GM18867 (cell line): ENCODE measurements at regions not wholly inside any gene's neighbourhood (a gene's known extent, or its start where the extent isn't known, plus 50 kb on each side); places are given as distances from the start of the nearest gene placed in this dataset.

Source experiments
- ATAC-seq: cut with Tn5 transposase; IDR thresholded peaks from one replicate; pipeline ENCODE4 v1.9.1; 2021; ENCODE audit warnings: mild to moderate bottlenecking, moderate library complexity; ENCODE audit not compliant: unreplicated experiment

DNA sequence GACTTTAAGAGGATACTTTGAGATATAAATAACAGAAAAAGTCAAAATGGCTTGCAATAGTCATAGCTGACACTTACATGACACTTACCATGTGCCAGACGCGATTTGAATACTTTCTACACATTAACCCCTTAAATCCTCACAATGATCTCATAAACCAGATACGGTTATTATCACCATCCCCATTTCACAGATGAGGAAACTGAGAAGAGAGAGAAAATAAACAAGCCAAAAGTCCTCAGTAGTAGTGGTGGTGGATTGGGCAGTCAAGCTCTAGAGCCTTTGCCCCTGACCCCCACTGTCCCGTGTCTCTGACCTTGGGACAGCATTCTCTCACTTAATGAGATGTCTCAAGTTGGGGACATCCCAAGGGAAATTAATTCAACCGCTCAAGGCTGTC lies 105.2 kb upstream of the TAF1B start:
- ATAC-seq = no peak

DNA sequence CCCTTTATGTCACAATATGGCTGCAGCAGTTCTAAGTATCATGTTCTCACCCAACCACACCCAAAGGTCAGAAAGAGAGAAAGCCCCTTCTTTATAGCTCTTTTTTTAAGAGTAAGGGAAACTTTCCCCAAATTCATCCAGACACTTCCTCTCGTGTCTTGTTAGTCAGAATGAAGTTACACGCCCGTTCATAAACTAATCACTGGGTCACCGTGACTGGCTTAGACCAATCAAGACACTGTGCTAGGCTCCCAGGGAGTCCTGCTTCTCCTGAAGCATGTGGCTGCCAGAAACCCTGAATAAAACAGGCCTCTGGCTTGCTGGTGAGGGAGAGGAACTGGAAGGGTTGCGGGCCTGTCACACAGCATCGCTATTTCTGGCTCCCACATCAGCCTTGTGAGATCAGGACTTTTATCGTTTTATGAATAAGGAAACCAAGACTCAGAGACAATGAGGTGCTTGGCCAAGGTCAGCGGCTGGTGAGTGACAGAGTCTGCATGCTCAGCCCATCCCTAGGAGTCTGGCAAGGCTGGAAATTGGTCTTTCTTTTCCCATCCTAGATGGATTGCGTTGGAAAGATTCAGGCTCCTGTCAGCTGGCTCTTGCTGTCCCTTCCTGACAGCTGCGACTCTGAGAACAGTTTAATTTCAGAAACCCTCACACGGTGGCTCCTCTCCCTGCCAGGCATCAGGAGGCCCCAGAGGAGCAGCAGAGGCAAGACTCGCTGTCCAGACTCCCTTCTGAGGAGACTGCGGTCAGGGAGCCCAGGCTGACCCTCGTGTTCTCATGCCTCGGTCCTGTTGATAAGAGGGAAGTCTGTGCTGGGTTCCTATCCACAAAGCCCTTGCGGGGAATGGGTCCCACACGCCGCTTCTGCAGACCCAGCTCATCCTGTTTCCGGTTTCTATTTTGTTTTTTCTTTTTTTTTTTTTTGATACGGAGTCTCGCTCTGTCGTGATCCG lies 104.5 kb upstream of the TAF1B start:
- ATAC-seq = no peak

DNA sequence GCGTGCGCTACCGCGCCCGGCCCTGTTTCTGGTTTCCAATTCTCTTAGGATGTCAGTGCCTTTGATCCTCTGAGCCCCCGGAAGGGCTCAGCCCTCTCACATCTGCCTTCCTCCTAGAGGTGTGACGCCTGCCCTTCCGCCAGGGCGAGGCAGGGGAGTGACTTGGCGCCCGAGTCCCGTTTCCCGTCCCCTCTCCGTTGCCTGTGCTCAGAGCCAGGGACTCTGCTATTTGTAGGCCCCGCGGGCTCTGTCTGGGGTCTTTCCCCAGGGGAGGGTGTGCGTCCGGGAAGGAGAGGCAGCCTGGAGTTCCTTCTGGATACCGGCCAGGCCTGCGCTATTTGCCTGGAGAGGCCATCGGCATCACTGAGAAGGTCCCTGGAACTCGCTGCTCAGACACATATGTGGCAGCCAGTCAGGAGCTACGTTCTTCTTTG lies 103.7 kb upstream of the TAF1B start:
- ATAC-seq = no peak

DNA sequence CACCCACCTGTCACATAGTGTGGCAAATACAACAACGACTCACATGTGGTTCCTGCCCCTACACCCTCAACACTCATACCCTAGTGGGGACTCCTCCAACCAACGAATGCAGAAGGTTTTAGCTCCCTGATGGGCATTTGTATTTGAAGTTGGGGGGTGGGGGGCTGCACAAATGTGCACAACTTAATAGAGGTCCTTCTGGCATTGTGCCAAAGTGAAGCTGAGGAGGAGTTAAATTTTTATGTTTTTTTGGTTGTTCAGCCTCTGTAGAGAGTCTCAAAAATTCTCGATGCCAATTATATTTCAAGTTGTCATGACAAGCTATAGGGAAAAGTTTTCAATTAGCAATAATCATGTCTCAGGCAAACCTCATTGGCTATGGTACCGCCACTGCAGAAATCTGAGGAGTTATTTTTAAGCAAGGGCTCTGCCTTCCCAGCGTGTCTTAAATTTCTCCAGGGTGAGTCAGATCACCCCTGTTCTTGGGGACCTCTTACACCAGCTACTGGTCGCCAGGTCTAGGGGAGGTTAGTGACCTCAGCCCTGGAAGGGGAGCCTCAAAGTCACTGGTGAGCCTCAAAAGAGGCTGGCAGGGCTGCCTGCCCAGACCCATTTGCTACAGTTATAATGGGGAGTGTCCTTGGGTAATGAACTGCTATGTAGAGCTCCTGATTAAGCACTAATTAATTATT lies 102.7 kb upstream of the TAF1B start:
- ATAC-seq = no peak

DNA sequence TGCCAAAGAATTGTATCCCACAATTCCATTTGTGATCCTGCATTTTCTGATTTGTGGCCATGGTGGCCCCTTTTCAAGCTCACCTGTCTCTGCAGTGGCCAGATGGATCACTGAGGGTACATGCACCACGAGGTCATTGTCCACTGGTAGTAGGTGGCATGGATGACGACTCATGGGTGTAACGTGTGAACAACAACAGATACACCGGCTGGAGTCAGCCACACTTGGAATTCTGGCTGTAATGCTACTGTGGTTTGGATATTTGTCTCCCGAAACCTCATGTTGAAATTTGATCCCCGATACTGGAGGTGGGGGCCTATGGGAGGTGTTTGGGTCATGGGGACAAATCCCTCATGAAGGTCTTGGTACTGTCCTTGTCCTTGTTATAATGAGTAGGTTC lies 102.2 kb upstream of the TAF1B start:
- ATAC-seq = no peak

DNA sequence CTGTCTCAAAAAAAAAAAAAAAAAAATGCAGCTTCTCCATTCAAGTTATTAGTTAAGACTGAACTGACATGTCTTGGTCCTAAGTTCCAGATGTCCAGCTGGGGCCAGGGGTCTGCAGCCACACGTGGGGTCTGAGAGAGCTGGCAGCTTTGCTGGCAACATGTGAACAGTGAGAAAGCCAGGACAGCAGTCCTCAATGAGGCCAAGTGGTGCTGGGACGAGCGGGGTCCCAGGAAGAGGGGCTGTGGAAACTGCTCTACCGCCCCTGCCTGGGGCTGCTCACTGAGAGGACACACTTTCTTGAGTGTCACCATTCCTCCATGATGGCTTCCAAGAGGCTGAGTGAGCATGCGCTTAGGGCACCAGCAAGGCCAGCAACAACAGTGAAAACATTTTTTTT lies 100.7 kb upstream of the TAF1B start:
- no peak for ATAC-seq

DNA sequence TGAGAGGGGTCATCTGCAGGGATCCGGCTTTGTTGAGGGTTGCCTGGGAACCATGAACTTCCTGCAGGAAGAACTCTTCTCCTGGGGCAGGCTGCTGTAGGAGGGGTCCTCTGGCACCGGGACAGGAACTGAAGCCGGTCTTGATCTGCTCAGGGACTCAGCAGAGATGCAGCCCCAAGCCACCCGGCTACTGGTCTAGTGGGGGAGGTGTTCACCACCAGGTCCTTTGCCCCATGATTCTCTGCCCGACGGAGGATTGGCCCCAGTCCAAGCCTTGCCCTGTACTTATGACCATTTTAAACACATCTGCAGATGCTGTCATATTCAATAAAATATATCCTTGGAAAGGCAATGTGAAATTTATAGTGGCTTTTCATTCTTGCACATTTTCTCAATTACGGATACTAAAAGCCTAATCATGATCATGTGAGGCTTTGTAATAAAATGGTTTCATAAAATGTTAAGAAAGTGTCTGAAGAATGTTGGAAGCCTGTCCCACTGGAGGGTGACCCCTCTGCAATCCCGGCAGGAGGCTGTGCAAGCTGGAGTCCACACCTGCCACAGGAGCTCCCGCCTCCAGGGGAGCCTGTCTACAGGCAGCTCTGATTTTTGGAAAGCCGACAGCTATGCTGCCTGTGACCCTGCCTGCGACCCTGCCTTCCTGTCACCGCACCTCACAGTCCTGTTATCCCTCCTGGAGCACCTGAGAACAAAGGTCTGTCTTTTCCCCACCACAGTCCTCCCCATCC lies 98.8 kb upstream of the TAF1B start:
- ATAC-seq = no peak

DNA sequence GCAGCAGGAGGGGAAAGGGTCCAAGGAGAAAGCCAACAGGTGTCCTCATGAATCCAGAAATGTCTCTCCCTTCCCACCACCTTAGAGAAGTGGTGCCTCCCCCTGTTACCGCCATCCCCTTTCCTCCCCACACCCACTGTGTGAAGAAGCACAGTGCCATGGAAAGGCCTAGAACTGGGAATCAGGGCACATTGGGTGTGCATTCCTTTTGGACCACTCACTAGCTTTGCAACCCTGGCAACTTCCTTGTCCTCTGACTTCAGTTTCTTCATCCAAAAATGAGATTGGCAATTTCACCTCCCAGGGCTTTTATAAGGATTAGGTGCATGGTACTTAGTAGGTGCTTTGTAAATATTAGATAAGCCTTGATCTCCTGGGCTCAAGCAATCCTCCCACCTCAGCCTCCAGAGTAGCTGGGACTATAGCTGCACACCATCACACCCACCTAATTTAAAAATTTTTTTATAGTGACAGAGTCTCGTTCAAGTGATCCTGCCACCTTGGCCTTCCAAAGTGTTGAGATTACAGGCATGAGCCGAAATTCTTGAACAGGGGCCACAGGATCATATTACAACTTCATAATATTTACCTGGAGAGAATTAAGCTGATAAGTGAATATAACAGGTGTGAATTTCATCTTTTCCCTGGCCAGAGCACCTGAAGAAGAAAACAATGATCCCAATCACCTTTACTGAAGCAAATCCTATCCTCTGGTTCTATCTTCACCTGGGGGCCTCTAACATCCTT lies 97.9 kb upstream of the TAF1B start:
- no peak for ATAC-seq

DNA sequence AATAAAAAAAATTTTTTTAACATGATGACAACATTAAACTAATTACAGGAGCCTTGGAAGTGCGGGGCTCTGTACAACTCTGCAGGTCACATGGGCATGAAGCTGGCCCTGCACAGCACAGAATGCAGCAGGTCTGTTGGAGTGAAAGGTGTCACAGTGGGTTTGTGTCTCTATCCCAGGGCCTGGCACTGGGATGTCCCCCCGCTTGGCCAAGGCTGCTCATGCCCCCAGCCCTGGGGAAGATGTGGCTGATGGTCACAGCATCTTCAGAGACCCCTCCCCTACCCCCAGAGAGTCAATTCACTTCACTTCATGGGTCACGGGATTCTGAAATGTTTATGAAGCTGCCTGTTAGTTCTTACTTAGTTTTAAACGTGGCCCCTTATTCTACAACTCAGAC lies 95.9 kb upstream of the TAF1B start:
- ATAC-seq = no peak

DNA sequence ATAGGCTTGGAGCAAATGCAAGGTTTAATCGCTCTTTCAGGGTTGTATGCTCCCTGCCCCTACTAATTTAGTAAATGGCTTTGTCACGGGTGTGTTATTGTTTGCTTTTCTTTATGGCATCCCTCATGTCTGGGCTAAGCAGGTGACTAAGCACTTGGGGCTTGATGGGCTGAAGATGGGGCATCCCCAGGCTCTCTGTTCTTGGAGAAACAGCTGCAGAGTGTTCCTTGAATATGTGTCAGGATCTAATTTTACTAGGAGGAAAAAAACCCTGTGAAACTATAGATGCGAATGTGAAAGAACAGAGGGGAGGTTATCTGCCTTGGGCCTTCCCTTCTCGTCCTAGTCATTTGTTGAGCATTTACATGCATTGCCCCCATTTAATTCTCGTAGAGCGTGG lies 94.7 kb upstream of the TAF1B start:
- ATAC-seq = no peak

DNA sequence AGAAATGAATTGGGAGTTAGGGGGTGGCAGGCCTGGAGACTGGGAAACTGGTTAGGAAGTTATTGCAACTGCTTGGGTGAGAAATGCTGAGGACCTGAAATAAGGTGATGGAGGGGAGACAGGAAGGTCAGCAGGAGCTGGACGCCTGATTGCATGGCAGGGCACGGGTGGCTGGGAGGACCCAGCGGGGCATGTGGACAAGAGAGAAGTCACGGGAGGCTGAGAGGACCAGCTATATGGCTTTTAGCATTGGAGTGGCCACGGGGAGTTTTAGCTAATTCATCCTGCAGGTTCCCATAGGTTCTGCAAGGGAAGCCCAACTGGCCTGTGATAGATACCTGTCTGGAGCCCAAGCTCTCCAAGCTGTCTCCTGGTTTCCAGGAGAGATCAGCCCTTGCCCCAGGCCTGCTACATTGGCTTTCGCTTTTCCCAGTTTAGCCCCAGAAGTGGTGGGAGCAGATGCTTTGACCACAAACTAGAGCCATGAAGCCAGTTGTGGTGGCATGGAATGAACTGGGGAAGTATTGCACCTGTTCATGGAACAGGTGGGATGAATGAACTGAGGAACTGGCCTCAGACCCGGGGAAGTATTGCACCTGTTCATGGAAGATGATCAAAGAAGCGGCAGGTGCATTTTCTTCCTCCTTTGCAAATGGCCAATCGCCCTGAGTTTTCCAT lies 93.6 kb upstream of the TAF1B start:
- ATAC-seq = no peak

DNA sequence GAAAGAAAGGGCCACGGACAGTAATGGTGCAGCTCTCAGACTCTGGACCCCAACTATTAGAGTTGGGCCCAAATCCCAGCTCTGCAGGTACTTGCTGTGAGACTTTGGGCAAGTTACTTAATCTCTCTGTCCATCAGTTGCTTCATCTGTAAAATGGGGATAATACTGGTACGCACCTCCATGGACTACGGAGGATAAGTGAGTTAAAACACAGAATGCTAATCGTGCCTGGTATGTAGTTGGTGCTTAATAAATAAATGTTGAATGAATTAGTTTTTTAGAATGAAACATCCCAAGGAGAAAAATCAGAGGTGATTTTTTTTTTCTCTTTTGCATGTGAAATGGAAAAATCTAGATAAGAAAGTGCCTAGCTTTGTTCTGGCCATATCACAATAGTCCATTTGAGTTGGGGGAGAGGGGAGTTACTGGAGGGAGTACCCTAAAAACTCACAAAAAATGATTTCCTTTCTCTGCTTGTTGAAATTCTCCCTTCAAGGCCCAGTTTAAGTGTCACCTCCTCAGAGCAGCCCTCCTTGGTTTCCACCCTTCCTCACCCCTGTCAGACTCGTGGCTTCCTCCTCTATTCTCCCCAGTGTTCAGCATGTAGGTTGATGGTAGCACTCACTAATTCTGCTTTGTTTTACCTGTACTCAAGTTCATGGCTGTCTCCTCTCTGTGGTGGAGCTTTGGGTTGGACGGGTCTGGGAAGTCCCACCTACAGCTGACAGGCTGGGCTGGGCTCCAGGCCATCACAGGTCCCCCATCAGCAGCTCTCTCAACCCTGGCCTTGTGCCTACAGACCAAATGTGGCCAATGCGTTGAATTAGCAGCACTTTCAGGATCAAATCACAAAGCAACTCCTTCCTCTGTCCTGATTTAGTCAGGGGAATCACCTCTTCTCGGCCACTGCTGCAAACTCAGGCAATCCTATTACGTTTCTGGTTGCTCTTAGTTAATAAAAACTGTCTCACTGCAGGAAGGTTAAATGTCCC lies 92.8 kb upstream of the TAF1B start:
- ATAC-seq = no peak

DNA sequence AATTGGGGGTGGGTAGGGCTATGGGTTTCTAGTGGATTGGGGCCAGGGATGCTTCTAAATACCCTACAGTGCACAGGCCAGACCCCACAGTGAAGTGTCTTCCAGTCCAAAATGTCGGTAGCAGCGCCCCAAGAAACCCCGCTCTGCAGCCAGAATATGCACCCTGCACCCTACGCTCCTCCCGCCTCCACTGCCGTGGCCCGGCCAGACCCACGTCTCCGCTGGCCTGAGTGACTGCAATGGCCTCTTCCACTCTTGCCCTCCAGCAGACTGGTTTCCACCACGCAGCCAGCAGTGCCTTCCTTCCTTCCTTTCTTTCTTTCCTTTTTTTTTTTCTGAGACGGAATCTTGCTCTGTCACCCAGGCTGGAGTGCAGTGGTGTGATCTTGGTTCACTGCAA lies 91.4 kb upstream of the TAF1B start:
- no peak for ATAC-seq

DNA sequence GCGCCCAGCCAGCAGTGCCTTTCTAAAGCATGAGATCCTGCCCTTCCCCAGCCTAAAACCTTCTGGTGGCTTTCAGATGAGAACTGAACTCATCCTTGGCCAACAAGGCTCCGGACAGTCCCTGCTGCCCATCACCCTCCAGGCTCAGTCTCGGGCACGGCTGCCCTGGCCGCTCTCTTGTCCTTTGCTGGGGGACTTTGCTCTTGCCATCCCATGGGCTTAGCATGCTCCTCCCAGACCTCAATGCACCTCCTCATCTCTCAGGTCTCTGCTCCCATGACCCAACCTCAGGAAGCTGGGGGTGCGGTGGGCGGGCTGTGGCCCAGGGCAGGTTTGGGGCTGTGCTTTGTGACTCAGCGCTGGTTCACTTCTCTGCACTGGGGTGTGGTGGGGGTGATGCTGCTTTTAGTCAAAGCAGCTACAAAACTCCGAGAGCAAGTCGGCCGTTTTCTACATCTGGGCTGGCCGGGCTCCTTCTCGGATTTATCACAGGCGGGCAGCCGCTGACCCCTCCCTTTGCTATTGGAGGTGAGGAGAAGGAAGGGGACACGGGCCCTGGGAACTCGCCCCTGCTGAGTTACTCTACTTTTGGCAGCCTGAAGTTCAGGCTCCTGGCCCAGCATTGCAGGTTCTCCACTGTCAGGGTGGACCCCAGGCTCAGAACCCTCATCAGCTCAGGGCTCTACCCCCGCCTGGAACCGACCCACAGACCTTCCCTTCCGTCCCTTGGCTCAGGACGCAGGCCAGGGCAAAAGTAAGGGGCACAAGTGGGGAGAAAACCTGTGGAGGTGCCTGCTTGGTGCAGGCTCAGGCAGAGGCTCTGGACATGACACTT lies 90.6 kb upstream of the TAF1B start:
- ATAC-seq = peak; percentile 40

DNA sequence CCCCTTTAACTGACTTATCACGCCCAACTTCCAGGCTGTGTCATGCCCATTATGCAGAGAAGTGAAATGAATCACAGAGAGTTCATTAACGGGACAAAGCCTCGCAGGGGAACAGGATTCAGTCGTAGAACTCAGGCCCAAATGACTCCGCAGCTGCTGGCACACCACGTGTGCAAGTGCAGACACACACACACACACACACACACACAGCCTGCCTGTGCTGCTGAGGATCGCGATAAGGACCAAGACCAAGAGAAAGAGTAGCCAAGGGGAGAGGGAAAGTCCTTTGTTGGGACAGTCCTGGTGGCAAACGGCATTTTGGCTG lies 90.0 kb upstream of the TAF1B start:
- peak; percentile 74 for ATAC-seq

DNA sequence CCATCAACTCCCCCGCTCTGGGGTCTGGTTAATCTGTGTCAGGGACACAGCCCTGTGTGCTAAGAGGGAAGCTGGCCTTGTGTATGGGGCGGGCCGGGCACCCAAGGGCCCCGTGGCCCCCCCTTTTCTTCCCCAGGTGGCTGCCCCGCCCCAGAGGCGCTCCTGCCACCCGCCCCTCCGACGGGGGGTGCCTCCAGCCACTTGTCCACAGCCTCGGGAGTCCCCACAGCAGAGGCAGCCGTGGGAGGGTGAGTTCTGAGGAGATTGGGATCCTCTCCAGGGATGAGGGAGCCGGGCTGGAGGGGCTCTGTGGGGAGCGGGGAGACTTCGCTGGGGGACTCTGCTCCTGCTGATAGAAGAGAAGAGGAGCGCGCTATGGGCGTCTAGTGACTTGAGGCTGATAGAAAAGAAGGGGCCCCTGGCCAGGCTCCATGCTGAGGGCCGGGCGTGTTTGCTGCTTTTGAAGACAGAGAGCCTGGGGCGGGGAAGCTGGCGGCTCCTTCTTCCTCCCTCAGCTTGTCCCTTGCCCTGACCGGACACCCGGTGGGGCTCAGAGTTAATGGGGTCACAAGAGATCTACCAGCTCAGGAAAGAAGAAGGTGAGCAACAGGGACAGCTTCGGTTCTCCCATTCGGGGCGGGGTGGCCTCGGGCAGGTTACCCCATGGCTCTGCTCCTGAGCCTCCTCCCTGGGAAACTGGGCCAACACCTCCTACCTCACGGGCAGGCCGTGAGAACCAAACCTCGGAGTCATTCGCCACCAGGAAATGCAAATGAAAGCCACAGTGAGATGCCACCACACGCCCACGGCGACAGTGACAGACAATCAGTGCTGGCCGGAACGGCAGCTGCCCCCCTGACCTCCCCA lies 89.4 kb upstream of the TAF1B start:
- peak; percentile 53 for ATAC-seq

DNA sequence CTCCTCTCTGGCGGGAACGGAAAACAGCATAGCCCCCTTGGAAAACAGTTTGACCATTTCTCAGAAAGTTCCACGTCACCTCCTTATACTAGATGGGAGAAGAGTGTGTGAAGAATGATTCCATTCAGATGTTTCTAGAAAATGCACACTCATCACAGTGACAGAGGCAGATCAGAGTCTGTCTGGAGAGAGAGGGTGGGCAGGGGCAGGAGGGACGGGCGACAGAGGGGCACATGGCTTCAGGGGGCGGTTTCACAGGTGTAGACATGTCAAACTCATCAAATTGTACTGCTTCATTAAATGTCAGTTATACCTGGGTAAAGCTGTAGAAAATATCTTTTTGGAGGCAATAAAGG lies 88.8 kb upstream of the TAF1B start:
- peak; percentile 3 for ATAC-seq
